ENCODE measurements at regions not wholly inside any gene's neighbourhood (a gene's known extent, or its start where the extent isn't known, plus 50 kb on each side); places are given as distances from the start of the nearest gene placed in this dataset.

GRCh38 chr9:82808478-82808877 is 254.5 kb downstream of the RASEF start:
- no peak overlapping the region for H3K4ac ChIP-seq (ENCODE audit: low read depth, low read length)
- no peak overlapping the region for H3K18ac ChIP-seq (ENCODE audit: insufficient read length, low read depth, low read length)
- no peak overlapping the region for H2BK120ac ChIP-seq (ENCODE audit: low read depth, low read length, poor library complexity, severe bottlenecking)
- peaks cover 5% of the 10 kb centered on the region for H3K4me1 ChIP-seq (ENCODE audit: insufficient read depth, low read length)
- H3K27ac Mint-ChIP-seq, result peak overlapping the region in 1 of 3 experiments; percentile 95; a peak in 3 of 7 replicates
- no peaks in the 10 kb centered on the region for H3K79me1 ChIP-seq (ENCODE audit: insufficient read depth, low read depth, low read length, poor library complexity, severe bottlenecking)
- H3K4me3 Mint-ChIP-seq, result no peak overlapping the region
- no peaks in the 10 kb centered on the region for H3K27me3 ChIP-seq (ENCODE audit: insufficient read depth, low read length)
- peak overlapping the region; percentile 56; the same call in 1 of the 2 replicates for H3K14ac ChIP-seq (ENCODE audit: insufficient read depth, low read length)
- no peaks in the 10 kb centered on the region for H4K20me1 ChIP-seq (ENCODE audit: control insufficient read depth, insufficient read depth, insufficient read length)
- H3T11ph ChIP-seq (ENCODE audit: low read length), result no peak overlapping the region
- H3K36me3 Mint-ChIP-seq (ENCODE audit: insufficient read depth in 1 of 3, low read depth in 3 of 3), result peaks cover 0 to under 1% (median 0%) of the 10 kb centered on the region in 3 experiments; a peak in 2 of 7 replicates
- H4K91ac ChIP-seq (ENCODE audit: insufficient read length, low read depth, low read length), result no peak overlapping the region
- H2BK5ac ChIP-seq (ENCODE audit: insufficient read length, low read length), result no peak overlapping the region
- no peak for TF ChIP-seq CTCF (conservative IDR thresholded peaks at IDR 0.05)
- H3K9ac ChIP-seq (ENCODE audit: extremely low read depth, insufficient read length, low read length), result no peak overlapping the region
- no peaks in the 10 kb centered on the region for H3K23me2 ChIP-seq (ENCODE audit: insufficient read length, low read depth, low read length, poor library complexity, severe bottlenecking)
- no peaks in the 10 kb centered on the region for H3K79me2 ChIP-seq (ENCODE audit: insufficient read depth, low read length)
- H3K27ac ChIP-seq (ENCODE audit: insufficient read length, low read depth, low read length), result no peak overlapping the region
- no CpG with 5 or more reads among the region's 2 CpGs for WGBS (ENCODE audit: extremely low coverage, insufficient read length, low lambda C conversion rate)
- H4K8ac ChIP-seq (replicated peaks; ENCODE audit: insufficient read length, low read depth, low read length), result no peak overlapping the region
- no peaks in the 10 kb centered on the region for H3K27me3 Mint-ChIP-seq (ENCODE audit: low read depth)
- peak overlapping the region; percentile 99; the same call in 1 of the 2 replicates for H2BK15ac ChIP-seq (ENCODE audit: low read depth, low read length)
- H3K4me2 ChIP-seq (ENCODE audit: insufficient read depth, insufficient read length, low read length), result peak overlapping the region; percentile 39
- peaks cover 18 to 26% of the 10 kb centered on the region in 2 experiments for H3K4me1 Mint-ChIP-seq
- H3K23ac ChIP-seq (ENCODE audit: insufficient read length, low read depth, low read length), result no peak overlapping the region
- H4K5ac ChIP-seq (ENCODE audit: insufficient read length, low read depth, low read length), result no peak overlapping the region
- no peak overlapping the region for H3K56ac ChIP-seq (ENCODE audit: insufficient read length, low read depth, low read length)
- no peak for DNase-seq
- no peaks in the 10 kb centered on the region for H3K9me3 ChIP-seq (ENCODE audit: control insufficient read depth, low read depth, low read length)
- H2BK12ac ChIP-seq (ENCODE audit: insufficient read length, low read depth, low read length), result peak overlapping the region; percentile 69
- no peak overlapping the region for H2AK5ac ChIP-seq (ENCODE audit: insufficient read length, low read length)
- no peak overlapping the region for H2AFZ ChIP-seq (ENCODE audit: low read length)
- no peak overlapping the region for H2BK20ac ChIP-seq (ENCODE audit: low read depth, low read length, poor library complexity, severe bottlenecking)
- H3K9me3 Mint-ChIP-seq, result peaks cover under 1 to 3% of the 10 kb centered on the region in 2 experiments; a peak in 1 of 5 replicates
